ENCODE measurements at regions not wholly inside any gene's neighbourhood (a gene's known extent, or its start where the extent isn't known, plus 50 kb on each side); places are given as distances from the start of the nearest gene placed in this dataset.

DNA sequence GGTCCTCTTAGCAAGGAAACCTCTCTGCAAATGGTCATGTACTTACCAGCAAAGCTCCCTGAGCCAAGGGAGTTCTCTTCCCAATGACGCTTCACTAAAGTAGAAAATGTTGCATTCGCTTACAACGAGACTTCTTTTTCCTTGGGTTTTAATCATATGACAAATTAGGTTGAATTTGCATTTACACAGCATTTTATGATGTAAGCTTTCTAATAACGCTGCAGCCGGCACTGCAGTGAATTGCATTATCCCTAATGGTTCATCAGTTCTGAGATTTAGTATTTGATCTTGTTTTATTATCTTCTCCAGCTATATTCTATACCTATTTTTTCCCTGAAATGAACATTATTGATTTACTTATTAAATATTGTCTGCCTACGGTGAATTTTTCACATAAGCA, 339.3 kb upstream of the PFKP start:
- ChIA-PET POLR2A (no interaction called here), CTCF (no interaction called here)
- no peaks in the 10 kb centered on the region for H3K4me1 Mint-ChIP-seq
- no peak overlapping the region for H3K4me3 Mint-ChIP-seq
- ATAC-seq (no peak), DNase-seq (ENCODE audit: low spot score) (no peak)
- no peak overlapping the region for H3K27ac Mint-ChIP-seq
- peaks cover 16% of the 10 kb centered on the region for H3K9me3 Mint-ChIP-seq
- peaks cover 5% of the 10 kb centered on the region for H3K36me3 Mint-ChIP-seq
- no peak for TF ChIP-seq TP53 (CRISPR knock-in tag; IDR thresholded peaks at IDR 0.05)
- no peak for TF ChIP-seq CREM (CRISPR knock-in tag; IDR thresholded peaks at IDR 0.05)
- no peak for TF ChIP-seq ETV6 (CRISPR knock-in tag; IDR thresholded peaks at IDR 0.05)
- TF ChIP-seq RORB (CRISPR knock-in tag; IDR thresholded peaks at IDR 0.05), result no peak
- TF ChIP-seq ZNF671 (CRISPR knock-in tag; IDR thresholded peaks at IDR 0.05), result no peak
- TF ChIP-seq, protein P1, sequence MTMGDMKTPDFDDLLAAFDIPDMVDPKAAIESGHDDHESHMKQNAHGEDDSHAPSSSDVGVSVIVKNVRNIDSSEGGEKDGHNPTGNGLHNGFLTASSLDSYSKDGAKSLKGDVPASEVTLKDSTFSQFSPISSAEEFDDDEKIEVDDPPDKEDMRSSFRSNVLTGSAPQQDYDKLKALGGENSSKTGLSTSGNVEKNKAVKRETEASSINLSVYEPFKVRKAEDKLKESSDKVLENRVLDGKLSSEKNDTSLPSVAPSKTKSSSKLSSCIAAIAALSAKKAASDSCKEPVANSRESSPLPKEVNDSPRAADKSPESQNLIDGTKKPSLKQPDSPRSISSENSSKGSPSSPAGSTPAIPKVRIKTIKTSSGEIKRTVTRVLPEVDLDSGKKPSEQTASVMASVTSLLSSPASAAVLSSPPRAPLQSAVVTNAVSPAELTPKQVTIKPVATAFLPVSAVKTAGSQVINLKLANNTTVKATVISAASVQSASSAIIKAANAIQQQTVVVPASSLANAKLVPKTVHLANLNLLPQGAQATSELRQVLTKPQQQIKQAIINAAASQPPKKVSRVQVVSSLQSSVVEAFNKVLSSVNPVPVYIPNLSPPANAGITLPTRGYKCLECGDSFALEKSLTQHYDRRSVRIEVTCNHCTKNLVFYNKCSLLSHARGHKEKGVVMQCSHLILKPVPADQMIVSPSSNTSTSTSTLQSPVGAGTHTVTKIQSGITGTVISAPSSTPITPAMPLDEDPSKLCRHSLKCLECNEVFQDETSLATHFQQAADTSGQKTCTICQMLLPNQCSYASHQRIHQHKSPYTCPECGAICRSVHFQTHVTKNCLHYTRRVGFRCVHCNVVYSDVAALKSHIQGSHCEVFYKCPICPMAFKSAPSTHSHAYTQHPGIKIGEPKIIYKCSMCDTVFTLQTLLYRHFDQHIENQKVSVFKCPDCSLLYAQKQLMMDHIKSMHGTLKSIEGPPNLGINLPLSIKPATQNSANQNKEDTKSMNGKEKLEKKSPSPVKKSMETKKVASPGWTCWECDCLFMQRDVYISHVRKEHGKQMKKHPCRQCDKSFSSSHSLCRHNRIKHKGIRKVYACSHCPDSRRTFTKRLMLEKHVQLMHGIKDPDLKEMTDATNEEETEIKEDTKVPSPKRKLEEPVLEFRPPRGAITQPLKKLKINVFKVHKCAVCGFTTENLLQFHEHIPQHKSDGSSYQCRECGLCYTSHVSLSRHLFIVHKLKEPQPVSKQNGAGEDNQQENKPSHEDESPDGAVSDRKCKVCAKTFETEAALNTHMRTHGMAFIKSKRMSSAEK (CRISPR knock-in tag; IDR thresholded peaks at IDR 0.05; ENCODE audit: borderline replicate concordance), result no peak
- TF ChIP-seq MYBL2 (CRISPR knock-in tag; IDR thresholded peaks at IDR 0.05), result no peak
- TF ChIP-seq, protein P2, sequence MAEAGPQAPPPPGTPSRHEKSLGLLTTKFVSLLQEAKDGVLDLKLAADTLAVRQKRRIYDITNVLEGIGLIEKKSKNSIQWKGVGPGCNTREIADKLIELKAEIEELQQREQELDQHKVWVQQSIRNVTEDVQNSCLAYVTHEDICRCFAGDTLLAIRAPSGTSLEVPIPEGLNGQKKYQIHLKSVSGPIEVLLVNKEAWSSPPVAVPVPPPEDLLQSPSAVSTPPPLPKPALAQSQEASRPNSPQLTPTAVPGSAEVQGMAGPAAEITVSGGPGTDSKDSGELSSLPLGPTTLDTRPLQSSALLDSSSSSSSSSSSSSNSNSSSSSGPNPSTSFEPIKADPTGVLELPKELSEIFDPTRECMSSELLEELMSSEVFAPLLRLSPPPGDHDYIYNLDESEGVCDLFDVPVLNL (CRISPR knock-in tag; IDR thresholded peaks at IDR 0.05; ENCODE audit: borderline replicate concordance, low read depth), result no peak
- TF ChIP-seq PRDM15 (CRISPR knock-in tag; IDR thresholded peaks at IDR 0.05), result no peak
- TF ChIP-seq ESRRA (CRISPR knock-in tag; IDR thresholded peaks at IDR 0.05; ENCODE audit: borderline replicate concordance), result no peak
- no peak for TF ChIP-seq USF1 (CRISPR knock-in tag; IDR thresholded peaks at IDR 0.05)
- H3K27me3 Mint-ChIP-seq (ENCODE audit: low read depth), result no peaks in the 10 kb centered on the region

DNA sequence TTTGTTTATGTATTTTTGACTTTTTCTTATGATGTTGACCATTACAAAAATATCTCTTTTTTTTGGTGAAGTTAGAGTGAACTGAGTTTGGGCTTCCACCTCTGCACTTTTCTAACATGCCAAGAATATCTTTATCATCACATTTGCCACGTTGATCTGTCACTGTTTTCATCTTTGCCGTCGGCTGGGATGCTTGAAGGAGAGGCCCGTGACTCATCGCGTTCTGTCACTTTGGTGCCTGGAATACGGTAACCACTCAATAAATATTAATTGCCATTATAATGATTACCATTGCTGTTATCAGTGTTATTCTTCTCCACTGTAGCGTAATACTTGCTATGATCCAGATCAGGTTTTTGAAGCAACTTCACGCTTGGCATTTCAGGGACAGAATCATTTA, 350.8 kb upstream of the PFKP start:
- Mint-ChIP-seq H3K27ac (no peak overlapping the region), H3K27me3 (ENCODE audit: low read depth) (no peaks in the 10 kb centered on the region; the same call in 1 of the 2 replicates), H3K36me3 (peaks cover 10% of the 10 kb centered on the region), H3K9me3 (peaks cover 25% of the 10 kb centered on the region), H3K4me1 (peaks cover 13% of the 10 kb centered on the region), H3K4me3 (no peak overlapping the region)
- no peak for ATAC-seq
- no peak for DNase-seq (ENCODE audit: low spot score)
- ChIA-PET POLR2A (no interaction called here), CTCF (no interaction called here)
- TF ChIP-seq, protein P3, sequence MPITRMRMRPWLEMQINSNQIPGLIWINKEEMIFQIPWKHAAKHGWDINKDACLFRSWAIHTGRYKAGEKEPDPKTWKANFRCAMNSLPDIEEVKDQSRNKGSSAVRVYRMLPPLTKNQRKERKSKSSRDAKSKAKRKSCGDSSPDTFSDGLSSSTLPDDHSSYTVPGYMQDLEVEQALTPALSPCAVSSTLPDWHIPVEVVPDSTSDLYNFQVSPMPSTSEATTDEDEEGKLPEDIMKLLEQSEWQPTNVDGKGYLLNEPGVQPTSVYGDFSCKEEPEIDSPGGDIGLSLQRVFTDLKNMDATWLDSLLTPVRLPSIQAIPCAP (CRISPR knock-in tag; IDR thresholded peaks at IDR 0.05), result no peak
- TF ChIP-seq ELF4 (CRISPR knock-in tag; IDR thresholded peaks at IDR 0.05; ENCODE audit: low read depth), result no peak
- TF ChIP-seq PRDM15 (CRISPR knock-in tag; IDR thresholded peaks at IDR 0.05), result no peak
- TF ChIP-seq ZNF219 (CRISPR knock-in tag; IDR thresholded peaks at IDR 0.05; ENCODE audit: borderline replicate concordance), result no peak
- TF ChIP-seq, protein P4, sequence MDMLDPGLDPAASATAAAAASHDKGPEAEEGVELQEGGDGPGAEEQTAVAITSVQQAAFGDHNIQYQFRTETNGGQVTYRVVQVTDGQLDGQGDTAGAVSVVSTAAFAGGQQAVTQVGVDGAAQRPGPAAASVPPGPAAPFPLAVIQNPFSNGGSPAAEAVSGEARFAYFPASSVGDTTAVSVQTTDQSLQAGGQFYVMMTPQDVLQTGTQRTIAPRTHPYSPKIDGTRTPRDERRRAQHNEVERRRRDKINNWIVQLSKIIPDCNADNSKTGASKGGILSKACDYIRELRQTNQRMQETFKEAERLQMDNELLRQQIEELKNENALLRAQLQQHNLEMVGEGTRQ (CRISPR knock-in tag; IDR thresholded peaks at IDR 0.05), result no peak
- no peak for TF ChIP-seq ZBTB43 (CRISPR knock-in tag; IDR thresholded peaks at IDR 0.05)
